Islet precursor cell (in vitro differentiated cells): ENCODE measurements at regions not wholly inside any gene's neighbourhood (a gene's known extent, or its start where the extent isn't known, plus 50 kb on each side); places are given as distances from the start of the nearest gene placed in this dataset.
"Not testable (repeated sequence)": the region's sequence is repeated elsewhere in the genome, so short reads cannot be mapped to it uniquely, and the experiment has no call there.

Experiments used
- DNase-seq: peaks from one replicate; pipeline ENCODE4 v3.0.0-alpha.2; 2018

DNA sequence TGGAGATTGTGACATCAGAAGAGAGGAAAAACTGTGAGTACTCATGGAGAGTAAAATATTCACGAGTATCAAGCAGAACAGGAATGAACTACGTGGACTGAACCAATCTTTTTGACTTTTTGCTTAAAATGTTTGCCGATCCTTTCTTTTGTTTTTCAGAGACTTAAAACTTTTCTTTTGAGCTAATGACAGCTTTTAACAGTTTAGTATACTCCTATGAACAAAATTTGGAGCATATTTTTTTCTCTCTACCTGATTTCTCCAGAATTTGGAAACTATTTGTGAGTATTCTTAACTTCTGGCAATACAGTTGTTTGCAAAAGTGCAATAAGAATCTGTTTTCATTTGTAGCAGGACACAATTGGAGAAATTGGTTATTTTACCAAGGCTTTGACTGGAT, 786.3 kb downstream of the SORCS1 start:
- no peak for DNase-seq

DNA sequence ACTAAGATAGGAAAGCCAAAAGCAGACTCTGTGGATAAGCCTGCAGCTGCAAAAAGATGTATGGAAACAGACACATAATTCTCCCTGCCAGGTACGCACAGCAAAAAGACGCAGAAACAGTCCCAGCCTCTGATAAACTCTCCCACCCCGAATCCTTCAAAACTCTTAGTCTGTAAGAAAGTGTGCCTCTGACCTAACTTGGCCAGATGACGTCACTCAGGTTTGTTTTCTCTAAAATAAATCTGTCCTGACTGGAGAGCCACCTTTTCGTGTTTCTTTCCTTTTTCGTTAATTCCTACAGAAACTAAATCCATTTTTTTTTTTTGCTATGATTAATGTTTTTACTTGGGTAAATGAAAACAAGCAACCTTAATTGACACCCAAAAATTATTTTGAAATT, 793.8 kb downstream of the SORCS1 start:
- no peak for DNase-seq

DNA sequence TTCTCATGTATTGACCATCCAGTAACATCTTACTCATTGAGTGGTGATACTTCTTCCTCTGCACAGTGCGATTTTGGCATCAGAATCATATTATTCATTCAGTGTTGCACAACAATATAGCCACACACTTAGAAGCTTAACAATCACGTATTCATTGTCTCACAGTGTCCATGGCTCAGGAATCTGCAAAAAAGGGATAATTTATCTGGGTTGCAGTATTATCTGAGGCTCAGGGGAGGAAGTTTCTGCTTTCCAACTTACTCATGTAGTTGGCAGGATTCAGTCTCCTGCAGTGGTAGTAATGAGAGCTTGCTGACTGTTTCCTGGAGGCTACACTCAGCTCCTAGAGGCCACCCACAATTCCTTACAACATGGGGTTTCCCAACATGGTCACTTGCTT, 803.6 kb downstream of the SORCS1 start:
- DNase-seq, result no peak

DNA sequence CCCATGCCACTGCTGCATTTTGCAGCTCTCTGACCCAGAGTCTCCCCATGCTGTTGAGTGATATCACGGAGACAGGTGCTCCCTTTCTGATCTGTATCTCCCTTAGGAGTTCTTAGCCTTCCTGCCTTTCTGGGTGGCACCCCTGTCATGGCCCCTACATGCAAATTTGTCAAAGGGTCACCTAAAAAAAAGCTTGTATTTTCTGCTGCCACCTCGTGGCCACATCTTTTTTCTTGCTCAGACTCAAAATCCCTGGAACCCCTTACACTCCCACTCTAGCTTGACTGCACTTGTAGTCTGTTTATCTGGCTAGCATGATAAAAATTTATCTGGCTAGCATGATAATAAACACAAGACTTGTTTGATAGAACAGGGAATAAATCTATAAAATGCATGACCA, 809.1 kb downstream of the SORCS1 start:
- no peak for DNase-seq

DNA sequence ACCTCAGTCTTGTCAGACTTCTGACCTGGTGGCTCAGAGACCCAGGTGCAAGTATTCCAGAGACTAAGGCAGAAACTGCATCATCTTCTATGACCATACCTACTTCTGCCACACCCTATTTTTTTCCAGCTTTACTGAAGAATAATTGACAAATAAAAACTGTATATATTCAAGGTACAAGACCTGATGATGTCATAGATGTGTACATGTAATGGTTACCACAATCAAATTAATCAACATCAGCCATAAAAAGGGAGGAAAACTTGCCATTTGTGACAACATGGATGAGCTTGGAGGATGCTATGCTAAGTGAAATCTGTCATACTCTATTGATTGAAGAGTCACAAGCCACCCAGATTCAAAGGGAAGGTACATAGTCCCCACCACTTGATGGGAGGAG, 815.6 kb downstream of the SORCS1 start:
- DNase-seq, result no peak

DNA sequence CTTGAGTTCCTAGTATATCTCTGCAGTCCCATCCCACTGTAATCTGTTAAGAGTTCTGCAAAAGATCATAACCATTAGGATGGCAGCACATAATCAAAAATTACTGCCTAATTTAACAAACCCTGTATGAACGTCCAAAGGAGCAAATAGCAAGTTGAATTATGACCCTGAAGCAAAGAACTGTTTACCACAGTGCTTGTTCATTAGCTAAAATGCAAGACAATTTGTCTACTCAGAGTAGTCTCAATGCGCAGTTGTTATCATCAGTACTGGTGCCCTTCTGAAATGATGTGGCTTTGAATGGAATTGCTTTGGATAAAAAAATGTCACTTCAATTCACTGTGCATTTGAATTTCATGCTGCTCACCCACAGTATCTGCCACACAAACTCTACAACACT, 817.0 kb downstream of the SORCS1 start:
- DNase-seq, result no peak

DNA sequence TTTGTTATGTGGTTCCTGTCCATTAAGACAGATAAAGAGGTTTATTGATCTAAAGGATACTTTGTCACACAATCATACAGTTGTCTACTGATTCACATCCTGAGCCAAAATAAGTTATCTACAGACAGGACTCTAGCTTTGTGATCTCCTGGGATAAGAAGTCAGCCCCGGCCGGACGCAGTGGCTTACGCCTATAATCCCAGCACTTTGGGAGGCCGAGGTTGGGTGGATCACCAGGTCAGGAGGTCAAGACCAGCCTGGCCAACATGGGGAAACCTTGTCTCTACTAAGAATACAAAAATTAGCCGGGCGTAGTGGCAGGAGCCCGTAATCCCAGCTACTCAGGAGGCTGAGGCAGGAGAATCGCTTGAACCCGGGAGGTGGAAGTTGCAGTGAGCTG, 821.0 kb downstream of the SORCS1 start:
- DNase-seq, result not testable (repeated sequence)

DNA sequence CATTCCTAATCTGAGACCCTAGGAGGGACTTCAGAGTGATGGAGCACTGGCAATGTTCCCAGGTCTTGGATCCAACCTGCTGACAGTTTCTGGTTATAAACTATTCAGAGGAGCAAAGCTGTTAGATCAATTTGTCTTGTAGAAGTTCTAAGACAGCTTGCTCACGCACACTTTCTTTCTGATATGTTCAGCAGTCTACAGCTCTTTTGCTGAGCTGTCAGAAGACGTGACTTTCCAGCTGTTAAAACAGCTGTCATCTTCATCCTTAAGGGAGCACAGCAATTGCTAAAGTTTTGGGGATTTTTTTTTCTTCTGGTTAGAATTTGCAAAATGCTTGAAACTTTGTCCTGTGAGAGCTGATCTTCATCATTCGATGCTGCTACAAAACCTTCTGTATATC, 823.1 kb downstream of the SORCS1 start:
- DNase-seq, result no peak

DNA sequence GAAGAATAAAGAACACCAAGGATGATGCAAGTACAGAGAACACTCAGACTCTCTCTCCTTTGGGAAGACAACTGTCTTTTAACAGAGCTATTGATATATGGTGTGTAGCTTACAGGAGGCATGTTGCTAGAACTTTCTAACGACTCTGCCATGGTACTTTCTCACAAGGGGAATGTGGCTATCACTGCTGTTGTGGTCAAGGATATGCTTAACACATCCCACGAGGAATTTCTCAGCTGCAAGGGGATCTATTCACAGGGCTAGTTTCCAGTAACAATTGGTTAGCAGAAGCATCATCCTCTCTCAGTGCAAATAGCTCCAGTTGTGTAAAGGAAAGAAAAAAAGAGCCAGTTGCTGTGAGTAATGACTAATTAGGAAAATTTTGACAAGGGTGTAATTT, 826.0 kb downstream of the SORCS1 start:
- DNase-seq, result peak; percentile 53

DNA sequence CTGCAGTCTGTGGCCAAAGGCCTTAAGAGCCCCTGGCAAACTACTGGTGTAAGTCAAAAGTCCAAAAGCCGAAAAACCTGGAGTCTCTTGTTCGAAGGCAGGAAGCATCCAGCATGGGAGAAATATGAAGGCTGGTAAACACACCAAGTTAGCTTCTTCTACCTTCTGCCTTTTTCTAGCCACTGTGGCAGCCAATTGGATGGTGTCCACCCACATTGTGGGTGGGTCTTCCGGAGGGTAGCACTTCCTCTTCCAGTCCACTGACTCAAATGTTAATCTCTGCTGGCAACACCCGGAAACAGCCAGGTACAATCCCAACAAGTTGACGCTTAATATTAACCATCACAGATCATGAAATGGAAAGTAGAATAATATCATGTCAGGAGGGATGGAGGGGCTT, 827.6 kb downstream of the SORCS1 start:
- DNase-seq, result no peak

DNA sequence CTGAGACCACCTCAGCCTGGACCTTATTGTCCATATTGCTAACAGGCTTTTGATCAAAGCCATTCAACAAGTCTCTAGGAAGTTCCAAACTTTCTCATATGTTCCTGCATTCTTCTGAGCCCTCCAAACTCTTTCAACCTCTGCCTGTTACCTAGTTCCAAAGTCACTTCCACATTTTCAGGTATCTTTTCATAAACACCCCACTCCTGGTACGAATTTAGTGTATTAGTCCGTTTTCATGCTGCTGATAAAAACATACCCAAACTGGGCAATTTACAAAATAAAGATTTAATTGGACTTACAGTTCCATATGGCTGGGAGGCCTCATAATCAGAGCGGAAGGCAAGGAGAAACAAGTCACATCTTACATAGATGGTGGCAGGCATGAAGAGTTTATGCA, 836.8 kb downstream of the SORCS1 start:
- DNase-seq, result no peak

DNA sequence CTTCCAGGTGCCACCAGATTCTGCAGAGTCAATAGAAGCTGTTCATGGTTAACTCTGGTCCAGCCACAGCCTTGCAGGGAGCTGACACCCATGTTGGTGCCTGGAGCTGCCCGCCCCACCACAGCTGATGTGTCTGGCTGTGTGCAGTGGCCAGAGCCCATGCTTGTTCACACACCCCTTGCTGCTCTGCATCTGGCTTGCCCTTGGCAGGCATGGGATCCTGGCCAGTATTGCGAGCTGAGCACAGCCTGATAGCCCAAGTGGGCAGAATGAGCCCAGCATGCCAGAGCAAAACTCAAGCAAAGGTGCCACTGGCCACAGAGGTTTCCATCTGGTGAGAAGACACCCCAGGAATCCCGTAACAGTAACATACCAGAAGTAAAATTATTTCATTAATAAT, 843.6 kb downstream of the SORCS1 start:
- DNase-seq, result no peak

DNA sequence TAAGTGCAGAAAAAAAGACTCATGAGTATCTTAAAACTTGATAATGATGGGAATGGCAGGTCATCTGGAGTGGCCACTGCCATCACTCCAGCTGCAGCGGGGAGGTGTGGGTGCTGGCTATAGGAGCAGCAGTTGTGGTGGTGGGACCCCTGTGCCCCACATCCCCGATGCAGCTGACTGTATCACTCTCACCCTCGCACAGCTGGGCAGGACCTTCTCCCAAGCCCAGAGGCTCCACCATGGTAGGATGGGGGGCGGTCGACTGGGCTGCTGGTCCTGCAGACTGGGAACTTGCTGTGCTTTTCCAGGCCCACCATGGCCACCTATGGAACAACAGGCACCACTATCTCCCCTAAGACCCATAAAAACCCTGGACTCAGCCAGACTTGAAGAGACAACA, 844.4 kb downstream of the SORCS1 start:
- DNase-seq, result no peak

DNA sequence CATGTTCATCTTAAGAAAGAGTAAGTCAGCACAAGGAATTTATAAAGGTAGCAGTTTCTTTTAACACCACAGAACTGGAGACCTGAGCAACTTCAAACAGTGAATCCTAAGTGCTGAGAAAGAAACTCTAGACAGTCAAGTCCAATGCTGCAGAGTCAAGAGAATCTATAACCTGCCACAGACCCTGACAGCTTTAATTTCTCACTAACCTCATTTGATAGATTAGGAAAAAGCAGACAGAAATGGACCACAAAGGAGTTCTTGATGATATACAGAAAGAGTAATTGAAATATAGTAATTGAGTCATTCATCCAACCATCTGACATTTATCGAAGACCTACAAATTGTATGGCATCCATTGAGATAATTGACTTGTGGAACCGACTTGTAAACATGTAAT, 847.0 kb downstream of the SORCS1 start:
- no peak for DNase-seq

DNA sequence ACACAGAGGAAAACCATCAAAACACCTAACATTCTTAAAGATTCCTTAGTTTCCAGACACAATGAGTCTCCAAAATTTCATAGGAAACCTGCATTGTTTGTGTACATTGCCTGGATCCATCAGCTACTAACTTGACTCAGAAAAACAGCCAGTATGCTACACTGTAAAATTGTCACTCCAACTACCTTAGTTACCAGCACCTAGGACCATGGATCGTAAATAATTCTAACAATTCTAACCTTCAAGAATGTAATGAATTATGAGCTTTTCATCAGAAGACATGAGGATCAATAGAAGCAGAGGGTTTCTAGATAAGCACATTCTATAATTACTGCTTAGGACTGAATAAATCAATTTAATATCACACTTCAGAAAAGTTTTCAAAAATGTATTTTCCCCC, 851.5 kb downstream of the SORCS1 start:
- no peak for DNase-seq

DNA sequence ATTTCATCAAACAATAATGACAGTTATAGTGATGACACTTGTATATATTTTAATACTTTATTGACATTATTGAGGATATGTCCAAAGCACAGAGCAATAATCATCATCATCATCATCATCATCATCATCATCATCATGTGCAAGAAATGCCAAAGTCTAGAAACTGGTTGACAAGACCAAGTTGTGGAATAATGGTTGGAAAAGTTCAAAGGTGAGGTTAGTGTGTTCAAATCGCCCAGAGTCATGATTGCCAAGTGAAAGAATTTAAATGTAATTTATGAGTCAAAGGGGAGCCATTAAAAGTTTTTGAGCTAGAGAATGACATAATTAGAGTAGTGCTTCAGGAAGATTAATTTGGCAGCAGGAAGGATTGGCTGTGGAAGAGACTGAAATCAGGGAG, 852.4 kb downstream of the SORCS1 start:
- DNase-seq, result no peak

DNA sequence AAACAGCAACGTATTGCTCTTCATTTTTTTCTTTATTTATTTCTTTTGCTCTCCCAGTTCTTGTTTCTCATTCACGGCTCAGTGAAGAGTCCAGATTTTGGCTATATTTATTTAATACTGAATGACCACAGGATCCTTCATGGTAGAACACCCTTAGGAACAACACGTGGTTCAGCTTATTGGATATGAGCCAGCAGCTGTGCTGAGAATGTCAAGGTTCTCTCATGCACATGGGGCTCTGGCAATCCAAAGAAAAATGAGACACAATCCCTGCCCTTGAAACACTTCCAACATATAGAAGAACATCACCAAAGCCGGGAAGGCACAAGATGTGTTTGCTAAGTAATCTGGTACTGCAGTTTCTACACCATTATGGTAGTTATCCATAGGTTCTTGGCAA, 852.9 kb downstream of the SORCS1 start:
- DNase-seq, result no peak

DNA sequence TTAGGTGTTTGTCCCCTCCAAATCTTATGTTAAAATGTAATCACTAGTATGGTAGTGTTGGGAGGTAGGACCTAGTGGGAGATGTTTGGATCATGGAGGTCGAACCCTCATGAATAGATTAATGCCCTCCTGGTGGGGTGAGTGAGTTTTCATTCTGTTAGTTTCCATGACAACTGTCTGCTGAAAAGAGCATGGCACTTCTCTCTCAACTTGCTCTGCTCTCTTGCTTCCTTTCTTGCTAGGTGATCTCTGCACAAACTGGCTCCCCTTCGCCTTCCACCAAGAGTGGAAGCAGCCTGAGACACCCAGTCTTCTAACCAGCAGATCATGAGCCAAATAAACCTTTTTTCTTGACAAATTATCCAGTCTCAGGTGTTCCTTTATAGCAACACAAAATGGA, 853.9 kb downstream of the SORCS1 start:
- no peak for DNase-seq

DNA sequence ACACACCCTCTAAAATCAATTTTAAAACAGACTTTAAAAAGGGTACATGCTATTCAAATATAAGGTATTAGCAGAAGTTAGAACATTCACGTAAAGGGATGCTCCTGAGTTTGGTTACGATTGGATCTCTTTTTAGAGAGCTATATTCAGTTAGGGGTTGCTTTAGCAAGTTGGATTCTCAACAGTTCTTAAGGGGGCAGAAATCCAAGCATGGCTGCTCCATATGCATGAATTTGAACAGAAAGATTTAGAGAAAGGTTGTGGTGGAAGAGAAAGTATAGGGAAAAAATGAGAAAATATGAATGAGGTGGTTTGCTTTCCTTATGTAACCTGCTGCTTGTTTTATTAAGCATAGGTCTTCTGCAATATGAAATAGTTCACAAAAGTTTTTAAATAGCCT, 855.1 kb downstream of the SORCS1 start:
- no peak for DNase-seq

DNA sequence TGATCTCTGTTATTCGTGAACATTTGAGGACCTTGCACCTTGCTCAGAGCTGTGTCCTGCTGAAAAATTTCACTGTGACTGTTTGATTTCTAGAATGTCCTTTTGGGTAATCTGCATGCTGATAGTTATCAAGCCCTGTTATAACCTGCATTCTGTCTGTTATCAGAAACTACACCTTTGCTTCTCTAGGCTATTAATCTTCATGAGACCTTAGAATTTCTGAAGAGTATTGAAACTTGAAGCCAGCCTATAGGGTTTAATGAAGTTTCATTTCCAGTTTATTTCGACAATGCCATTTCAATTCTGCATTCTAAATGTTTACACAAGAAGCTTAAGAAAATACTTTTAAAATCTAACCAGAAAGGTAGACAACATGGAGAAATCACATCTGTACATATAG, 856.2 kb downstream of the SORCS1 start:
- no peak for DNase-seq

DNA sequence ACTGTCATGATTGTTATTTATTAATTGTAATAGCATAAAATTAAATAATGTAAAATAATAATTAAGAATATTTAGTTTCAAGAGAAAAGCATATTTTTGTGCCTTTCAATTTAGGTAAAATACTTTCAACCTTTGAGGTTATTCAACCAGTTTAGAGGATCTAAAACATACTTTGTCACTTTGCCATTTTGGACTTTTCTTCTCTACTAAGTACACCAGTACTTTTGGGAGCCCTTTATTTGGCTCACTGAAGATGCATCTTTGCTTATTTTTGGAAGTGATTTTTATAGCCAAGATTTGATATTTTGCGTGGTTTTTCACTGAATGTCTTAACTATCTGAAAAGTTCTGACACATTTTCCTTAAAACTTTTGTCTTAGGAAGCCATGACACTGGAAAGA, 860.5 kb downstream of the SORCS1 start:
- no peak for DNase-seq

DNA sequence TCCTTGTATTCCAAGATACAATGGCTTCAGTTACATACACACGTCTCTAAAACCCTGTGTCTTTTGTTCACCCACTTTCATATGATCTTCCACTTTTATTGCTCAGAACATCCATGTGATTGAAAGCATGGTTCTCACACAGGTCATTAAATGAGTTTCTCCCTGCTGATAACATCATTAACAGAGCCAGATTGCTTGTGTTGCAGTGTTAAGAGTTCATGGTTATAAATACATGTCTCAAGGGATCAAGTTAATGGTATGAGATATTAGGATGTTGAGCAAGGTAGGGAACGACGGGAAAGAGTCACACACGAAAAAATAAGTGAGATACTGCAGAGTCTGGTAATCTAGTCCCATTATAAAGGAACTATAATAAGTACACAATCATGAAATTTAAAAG, 861.5 kb downstream of the SORCS1 start:
- no peak for DNase-seq

DNA sequence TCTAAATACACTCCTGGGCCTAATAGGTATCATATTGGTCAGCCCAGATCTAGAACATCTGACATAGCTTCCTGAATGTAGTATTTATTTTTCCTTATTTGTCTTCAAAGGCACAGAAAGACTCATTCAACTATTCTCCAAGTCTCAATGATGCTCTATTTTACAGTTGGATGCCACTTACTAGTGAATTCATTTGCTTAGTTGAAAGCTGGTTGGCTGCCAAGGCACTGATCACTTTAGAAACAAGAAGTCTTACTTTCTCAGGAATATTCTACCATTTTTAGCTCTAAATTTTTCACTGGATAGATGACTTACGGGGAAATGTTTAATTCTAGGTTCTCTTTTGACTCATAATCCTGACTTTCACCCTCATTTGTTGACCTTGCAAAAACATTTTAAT, 863.4 kb downstream of the SORCS1 start:
- no peak for DNase-seq

DNA sequence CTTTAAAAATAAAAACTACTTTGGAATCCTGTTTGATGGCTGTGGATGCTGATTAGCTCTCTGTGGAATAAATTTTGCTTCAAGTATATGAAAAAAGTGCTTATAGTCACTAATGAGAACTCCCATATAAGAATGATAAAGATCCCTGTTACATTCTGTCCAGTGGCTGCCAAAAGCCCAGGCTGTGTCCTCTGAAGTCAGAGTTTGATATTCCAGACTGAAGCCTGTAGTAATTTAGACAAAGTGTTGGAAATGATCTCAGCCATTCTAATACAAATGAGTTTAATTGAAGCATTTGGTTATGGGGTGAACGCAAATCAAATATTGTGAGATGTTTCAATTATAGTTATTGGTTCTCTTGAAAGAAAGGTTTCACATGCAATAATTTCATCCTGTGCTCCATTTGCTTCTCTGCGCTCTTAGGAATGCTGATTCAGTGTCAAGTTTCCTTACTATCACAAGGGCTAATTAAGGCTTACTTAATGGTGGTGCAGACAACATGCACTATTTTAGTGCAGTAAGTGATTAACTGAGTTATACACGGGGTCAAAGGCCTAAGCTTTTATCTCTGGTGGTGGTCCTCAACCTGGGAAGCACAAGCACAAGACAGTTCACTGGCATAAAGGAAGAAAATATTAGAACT, 867.6 kb downstream of the SORCS1 start:
- DNase-seq, result no peak

DNA sequence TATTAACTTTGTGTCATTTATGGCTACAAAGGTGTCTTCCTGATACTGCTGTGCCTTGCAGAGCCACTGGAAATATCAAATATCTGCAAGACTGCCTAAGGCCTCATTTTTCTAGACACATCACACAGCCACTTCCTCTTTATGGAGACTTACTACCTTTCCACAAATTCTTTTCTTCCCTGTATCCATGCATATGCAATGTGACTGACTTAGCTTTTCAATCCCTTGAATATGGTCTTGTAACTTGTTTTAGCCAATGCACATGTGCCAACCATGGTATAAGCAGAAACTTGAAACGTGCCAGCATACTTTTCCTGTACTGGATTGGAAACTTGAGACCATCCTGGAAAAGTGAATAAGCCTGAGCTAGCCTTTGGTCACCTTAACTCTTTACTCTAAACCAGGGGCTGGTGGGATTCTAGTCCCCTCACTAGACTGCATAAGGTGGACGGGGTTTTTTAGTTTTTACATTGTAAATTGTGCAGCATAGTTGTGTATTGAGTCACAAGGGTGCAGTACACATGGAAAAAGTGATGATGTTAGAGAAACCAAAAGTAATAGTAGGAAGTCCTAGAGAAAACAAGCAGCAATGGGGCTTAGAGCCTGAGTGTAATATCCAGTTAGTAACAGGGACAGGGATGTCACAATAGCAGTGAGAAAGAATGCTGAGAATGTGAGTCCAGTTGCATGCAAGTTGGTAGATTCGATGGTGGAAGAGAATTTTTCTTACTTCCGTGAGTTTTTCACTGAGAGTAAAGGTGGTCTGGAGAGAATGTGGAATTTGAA, 879.5 kb downstream of the SORCS1 start:
- no peak for DNase-seq
